ENCODE measurements at regions not wholly inside any gene's neighbourhood (a gene's known extent, or its start where the extent isn't known, plus 50 kb on each side); places are given as distances from the start of the nearest gene placed in this dataset.

DNA sequence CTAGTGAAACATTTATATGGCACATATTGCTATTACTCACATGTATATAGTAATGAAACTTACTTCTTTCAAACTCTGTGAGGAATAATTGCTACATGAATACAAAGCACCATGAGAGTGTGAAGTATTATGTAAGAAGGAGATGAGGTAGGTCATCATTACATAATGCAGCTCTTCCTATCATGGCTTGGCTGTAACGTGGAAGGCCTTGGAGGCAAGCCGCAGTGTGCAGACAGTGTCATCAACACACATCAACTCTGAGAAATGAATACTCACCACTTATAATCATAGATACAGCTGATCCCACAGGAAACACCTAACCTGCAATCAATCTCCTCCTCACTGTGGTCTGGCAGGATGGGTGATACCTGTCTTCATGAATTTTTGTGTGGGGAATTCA, 49.9 kb upstream of the CCDC91 start:
- Histone ChIP-seq H3K9me3 (replicated peaks; ENCODE audit: control insufficient read depth, insufficient read depth, low read length) (no peaks in the 10 kb centered on the region), H3K79me2 (ENCODE audit: control insufficient read depth, insufficient read depth, low read length) (no peaks in the 10 kb centered on the region), H3K4me2 (ENCODE audit: insufficient read depth, low read length) (no peak overlapping the region), H2AFZ (ENCODE audit: low read depth, low read length) (no peak overlapping the region), H3K36me3 (ENCODE audit: control insufficient read depth in 2 of 2, extremely low read depth in 1 of 2, insufficient read depth in 2 of 2, low read length in 2 of 2) (no peaks in the 10 kb centered on the region), H4K20me1 (replicated peaks; ENCODE audit: control insufficient read depth, extremely low read depth, insufficient read depth, low read length) (no peaks in the 10 kb centered on the region), H3K4me1 (ENCODE audit: control insufficient read depth, extremely low read depth, insufficient read depth, low read length) (no peaks in the 10 kb centered on the region), H3K9ac (replicated peaks; ENCODE audit: extremely low read depth, insufficient read depth, low read length) (no peak overlapping the region), H3K27ac (ENCODE audit: insufficient read depth, low read depth, low read length) (no peak overlapping the region), H3K27me3 (ENCODE audit: control insufficient read depth in 2 of 2, insufficient read depth in 2 of 2, low read length in 2 of 2) (no peaks in the 10 kb centered on the region), H3K9me1 (replicated peaks; ENCODE audit: control insufficient read depth, extremely low read depth, insufficient read depth, low read length) (no peaks in the 10 kb centered on the region), H3K4me3 (replicated peaks in 1 of 3; ENCODE audit: insufficient read depth in 1 of 3, low read depth in 1 of 3, low read length in 3 of 3) (no peak overlapping the region)
- intact Hi-C loops (cut with micrococcal nuclease) (no loop called here), dilution Hi-C loops (cut with MboI; ENCODE audit: extremely low pct_ligation_motif_present, low sequenced_read_pairs) (no loop called here)
- BruUV-seq (replicated peaks): no TSS peak
- FAIRE-seq (no peak), DNase-seq (ENCODE audit: low read depth, low spot score) (no peak)
- POLR2A ChIA-PET: no interaction called here
- TF ChIP-seq POLR2A (IDR thresholded peaks at IDR 0.05; ENCODE audit: low read depth, low read length) (no peak), POLR2AphosphoS5 (IDR thresholded peaks at IDR 0.05; ENCODE audit: insufficient read depth, low read depth, low read length) (no peak)
- CTCF ChIA-PET: interaction anchor here (1.1 kb wide), 1 partner anchor 408 kb away, joined by 3 read pairs; no protein-coding TSS in a partner anchor
